Epithelial cell of prostate (primary cell): ENCODE measurements at regions not wholly inside any gene's neighbourhood (a gene's known extent, or its start where the extent isn't known, plus 50 kb on each side); places are given as distances from the start of the nearest gene placed in this dataset.

Source experiments
- DNase-seq: peaks from one replicate; pipeline ENCODE4 v3.0.0-alpha.2; 2011; ENCODE audit warnings: low read depth, low spot score
- H3K27ac ChIP-seq: fragments of 450-650 bp; 2 replicates; pipeline ENCODE4 v1.5.1; 2017; ENCODE audit warnings: mild to moderate bottlenecking

DNA sequence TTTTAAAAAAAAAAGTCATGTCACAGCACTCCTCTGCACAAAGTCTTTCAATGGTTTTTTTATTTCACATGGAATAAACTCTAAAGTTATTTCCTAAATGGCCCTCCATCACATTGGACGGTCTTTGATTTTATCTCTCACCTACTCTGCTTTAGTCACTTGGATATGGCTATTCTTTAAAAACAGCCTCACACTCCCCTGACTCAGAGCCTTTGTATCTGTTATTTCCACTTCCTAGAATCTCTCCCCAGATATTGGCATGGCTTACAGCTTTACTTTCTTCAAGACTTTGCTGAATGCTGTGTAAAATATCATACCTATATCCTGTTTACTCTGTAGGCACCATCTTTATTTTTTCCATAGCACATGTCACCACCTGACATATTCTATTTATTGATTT lies 194.7 kb upstream of the MCHR2 start:
- H3K27ac ChIP-seq = no peak overlapping the region
- no peak for DNase-seq

DNA sequence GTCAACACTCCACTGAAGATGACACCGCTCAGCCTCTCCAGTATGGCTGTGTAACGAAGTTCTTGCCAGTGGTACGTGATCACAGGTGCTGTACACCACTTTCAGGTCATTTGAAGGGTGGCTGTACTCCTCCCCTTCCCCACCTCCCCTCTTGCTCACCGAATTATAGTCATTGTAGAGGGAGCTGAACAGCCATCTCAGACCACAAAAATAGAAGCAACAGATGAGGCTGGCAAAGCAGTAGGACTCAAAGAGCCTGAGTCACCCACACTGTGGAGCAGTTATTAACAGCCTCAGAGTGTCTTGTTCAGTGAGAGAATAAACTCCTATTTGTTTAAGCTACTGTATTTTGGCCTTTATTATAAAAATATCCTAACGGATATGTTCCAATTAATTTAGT lies 192.5 kb upstream of the MCHR2 start:
- no peak overlapping the region for H3K27ac ChIP-seq
- DNase-seq = no peak

DNA sequence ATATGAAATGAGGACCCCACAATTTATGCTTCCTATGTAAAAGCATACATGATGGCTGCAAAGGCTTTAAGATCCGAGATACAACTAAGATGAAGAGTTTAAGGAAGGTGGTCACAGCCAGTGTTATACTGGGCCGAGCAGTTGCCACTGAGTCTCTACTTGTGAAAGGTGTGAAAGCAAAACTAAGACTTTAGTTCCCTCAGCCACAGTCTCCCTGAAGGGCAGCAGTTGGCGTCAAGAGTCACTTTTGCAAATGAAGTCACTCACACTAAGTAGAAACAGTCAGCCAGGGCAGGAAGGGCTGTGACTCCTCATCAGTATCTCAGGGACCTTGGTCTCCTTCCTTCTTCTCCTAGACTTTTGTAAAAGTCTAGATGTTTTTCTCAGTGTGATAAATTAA lies 191.6 kb upstream of the MCHR2 start:
- H3K27ac ChIP-seq = no peak overlapping the region
- no peak for DNase-seq

DNA sequence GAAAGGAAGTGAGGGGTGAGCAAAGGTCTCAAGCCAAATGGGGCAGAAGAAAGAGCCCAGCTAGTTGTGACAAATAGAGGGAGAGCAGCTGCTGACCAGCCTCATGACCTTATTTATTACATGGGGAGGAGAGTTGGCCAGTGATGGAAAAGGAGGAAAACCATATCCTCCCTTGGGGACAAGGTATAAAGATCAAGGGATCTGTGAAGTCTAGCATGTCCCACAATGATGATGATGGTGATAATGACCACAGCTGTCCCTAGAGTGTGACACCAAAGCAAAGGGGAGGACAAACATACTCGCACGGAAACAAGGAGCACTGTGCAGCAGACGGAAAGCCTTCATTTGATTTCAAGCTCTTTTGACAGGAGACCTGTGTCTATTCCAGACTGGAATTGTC lies 190.4 kb upstream of the MCHR2 start:
- H3K27ac ChIP-seq = no peak overlapping the region
- no peak for DNase-seq

DNA sequence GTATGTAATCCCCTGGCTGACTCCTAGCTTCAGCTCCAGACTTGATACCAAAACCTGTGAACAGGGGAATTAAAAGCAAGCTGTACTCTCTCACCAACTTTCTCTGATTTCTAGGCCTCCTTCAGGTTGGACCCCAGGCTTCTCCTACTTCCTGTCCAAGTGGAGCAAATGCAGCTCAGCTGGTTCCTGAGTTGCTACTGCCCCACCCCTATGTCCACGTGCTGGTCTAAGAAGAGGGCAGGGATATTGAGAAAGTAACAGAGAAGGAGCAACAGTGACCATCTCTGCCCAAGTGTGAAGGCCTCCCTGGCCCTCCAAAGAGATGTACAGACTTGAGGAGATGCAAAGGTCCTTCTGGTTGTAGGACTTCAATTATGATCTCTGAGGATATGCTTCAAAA lies 188.3 kb upstream of the MCHR2 start:
- no peak overlapping the region for H3K27ac ChIP-seq
- DNase-seq = no peak

DNA sequence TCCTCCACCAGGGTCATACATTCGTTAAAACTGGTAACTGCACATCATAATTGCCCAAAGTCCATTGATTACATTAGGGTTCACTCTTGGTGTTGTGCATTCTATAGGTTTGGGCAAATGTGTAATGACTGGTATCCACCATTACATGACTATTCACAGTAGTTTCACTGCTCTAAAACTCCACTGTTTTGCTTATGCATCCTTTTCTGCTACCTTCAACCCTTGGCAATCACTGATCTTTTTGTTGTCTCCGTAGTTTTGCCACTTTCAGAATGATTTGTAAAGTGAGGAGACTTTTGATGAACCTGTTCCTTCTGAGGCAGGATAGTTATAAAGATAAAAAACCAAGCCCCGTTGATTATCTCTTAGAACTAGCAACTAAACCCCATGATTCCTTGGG lies 187.3 kb upstream of the MCHR2 start:
- DNase-seq = no peak
- H3K27ac ChIP-seq = no peak overlapping the region

DNA sequence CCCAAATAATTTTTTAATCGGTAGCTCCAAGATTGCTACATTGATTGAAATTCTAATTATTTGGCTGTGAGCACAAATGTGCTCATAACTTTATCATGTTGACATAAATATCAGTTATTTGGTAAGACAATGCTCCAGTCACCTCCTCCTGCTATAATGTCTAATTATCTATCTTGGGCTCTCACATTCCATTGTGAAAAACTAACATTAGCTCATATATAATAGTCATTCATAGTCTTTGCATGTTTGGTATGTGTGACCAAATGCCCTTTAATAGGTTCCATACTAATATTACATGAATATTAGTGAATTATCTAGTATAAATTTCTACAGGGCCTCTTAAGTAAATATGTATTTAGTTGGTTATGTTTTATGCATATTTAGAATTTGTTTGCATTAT lies 185.6 kb upstream of the MCHR2 start:
- no peak for DNase-seq
- no peak overlapping the region for H3K27ac ChIP-seq

DNA sequence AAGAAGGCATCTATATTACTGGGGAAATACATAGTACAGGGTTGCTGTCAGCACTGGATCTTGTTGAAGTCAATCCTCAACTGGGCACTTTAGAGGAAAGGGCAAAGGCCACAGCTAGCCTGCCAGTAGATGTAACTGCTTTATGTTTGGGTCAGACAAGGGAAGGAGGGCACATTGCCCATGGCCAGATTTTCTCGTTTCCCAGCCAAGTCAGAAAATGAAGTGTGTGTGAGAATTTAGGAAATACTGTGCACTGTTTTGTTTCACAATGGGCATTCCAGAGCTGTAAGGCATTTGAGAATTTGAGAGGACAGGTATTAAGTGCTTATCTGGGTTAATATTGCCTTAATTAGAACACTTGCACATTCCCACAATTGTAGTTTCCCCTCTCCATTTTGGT lies 183.9 kb upstream of the MCHR2 start:
- no peak for DNase-seq
- no peak overlapping the region for H3K27ac ChIP-seq

DNA sequence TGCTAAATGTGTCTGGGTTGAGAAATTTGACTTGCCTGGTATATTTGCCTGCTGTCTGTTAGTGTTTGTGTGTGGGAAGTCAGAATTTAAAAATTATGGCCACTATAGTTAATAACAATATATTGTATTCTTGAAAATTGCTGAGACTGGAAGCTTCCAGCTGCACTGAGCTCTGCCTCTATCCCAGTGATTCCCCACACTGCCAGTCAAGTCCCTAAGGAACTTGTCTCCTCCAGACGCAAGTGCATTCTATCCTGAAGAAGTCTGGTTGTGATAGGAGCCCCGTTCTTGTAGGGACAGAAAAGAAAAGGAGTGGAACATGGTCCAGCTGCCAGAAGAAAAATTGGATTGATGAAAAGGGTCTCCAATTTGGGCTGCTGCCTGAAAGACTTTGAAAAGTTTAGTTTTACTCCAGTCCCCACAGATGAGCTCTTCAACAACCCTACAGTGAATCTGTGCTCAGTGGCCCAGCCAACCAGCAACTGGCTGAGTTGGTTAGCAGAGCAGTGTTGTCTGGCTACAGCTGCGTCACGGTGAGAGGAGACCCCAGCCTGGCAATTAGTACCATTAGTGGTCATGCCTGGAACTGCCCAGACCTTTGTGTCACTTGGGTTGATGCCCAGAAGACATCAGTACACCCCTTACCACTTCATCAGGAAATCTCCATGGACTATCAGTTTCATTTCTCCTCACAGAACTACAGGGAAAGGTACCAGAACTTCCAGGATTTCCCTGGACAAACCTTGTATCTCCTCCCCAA lies 183.1 kb upstream of the MCHR2 start:
- no peak for DNase-seq
- H3K27ac ChIP-seq = no peak overlapping the region

DNA sequence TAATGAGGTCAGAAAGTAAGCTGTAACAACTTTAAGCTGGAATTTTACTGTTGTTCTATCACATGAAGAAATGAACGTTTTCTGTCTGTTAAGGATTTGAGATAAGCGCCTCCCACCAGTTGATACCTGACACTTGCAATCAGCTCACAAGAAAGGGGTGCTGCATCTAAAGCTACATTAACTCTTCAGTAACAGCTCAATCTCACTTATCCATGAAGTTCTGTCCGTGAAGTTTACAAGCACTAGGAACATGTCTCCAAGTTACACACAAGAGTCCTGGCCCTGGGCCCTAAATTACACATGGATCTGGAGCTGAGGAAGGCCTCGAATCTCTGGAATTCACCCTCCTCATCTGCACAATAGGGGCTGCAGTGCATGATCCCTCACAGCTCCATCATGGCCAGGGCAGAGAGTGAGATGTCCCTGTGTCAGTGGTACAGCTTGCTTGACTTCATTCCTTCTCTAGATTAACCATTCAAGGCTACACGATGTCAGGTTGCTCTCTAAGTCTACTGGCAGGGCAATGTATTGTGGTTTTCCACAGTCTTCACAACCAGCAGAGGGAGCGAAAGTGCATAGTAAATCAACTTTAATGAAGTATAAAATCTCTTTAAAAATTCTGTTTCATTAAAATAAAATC lies 182.4 kb upstream of the MCHR2 start:
- no peak overlapping the region for H3K27ac ChIP-seq
- DNase-seq = no peak

DNA sequence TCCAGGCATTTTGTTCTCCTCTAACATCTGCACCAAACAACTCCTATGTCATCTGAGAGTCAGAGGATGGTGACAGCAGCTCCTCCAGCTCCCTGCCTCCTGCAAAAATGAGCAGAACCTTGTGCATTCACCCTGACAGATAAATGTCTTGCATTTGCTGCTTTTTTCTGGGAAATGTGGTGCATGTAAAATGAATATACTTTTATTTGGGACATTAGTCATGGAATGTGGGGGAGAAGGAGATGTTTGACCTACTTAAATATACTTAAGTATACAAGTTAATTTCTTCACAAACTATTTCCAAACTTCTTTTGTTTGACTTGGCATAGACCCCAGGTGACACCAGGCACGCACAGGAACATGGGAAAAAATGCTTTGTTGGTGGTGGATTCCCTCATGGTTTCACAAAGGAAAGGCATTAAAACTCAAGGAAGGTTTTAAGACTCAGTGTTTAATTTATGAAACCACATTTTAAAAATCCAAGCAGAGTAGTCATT lies 181.8 kb upstream of the MCHR2 start:
- no peak for DNase-seq
- H3K27ac ChIP-seq = no peak overlapping the region

DNA sequence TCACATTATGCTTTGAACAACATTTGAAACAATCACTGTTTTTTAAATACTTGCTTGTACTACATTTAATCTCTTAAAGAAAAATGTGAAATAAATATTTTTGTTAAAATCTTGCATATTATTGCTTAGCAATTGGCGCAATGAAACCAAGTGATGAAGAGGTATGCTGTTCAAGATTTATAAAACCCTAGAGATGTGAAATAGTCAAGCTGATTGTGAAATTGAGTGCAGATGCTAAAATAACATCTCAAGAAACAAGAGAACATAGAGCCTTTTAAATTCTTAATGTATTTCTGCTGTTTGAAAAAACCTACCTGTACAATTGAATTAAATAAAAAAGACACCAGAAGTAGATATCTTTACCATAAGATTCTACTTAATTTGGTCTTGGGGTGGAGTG lies 179.2 kb upstream of the MCHR2 start:
- no peak overlapping the region for H3K27ac ChIP-seq
- DNase-seq = no peak

DNA sequence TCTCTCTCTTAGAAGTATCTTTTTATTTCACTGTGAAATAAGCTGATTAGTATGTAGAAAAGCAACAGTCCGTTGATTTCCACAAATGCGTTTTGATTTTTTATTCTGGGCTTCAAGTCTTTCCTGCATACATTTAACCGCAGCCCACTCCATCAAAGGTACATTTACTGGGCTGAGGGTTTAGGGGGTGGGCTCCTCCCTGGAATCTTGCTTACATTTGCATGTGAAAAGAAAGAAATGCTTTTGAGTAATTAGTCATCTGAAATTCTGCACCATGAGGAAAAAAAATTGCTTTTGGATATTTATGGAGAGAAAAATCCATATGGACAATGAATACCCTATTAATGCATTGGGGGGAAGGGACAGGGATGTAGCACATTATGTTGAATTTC lies 178.3 kb upstream of the MCHR2 start:
- DNase-seq = no peak
- H3K27ac ChIP-seq = peak overlapping the region; percentile 26

DNA sequence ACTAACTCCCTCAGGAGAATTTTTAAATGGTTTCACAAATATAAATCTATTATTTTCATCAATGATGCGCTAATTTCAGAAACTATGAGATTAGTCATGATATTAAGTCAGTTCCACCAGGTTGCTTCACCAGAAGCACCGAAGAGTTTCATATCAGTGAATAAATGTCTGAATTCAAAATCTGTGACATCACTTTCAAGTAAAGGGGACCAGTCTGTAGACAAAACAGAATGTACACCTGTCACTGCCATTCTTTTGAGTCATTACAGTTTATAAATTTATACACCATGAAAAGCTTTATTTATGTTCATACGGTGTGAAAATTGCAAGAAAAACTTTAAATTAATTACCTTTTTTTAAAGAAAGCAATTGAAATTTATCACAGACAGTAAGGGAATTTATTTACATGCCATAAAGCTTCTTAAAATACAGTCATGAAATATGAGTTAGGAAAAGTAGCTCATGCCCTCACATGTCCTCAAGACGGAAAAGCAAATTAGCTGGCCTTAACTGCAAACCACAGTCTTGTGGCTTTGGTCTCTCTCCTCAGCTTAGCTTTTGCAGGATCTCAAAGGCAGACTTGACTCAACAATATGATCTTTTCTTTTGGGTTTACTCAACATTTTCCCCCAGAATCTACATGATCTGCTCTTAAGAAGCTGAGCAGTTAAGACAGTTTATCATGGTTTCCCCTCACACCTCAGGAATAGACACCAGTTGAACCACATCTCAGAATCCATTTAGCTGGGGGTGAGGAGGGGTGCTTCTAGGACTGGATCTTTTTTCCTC lies 177.7 kb upstream of the MCHR2 start:
- H3K27ac ChIP-seq = peak overlapping the region; percentile 26
- peak; percentile 45 for DNase-seq

DNA sequence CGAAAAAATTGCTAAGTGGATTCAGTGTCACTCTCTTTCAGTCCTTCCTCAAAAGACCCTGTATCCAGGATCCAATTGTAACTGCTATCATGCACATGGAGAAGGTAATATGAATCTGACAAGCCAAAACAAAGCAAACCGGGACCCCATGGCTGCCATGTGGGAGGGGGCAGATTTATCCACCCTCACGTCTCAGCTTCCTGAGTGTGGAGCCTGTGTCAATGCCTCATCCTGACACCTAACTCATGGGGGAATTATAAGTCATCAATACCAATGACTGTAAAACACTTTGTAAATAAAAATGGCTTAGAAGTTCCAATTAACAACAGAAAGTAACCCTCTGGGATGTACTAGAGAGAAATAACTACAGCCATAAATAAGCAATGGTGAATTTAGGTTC lies 174.1 kb upstream of the MCHR2 start:
- DNase-seq = no peak
- no peak overlapping the region for H3K27ac ChIP-seq

DNA sequence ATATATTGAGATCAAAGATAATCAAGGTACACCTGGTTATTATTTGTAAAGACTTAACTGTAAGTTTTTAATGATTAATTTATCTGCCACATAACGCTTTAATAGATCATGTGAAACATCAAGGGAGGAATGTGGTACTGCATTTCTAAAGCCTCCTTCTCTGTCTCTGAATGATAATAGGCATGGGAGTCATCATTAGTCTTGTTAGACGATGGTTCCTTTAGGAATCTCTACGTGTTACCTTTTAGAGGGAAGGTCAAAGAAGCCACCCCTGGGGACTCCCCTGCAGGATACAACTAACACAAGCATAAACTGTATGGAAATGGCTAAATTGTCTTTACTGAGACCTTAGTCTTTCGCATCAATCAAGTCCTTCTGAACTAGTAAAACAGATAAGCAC lies 173.6 kb upstream of the MCHR2 start:
- no peak for DNase-seq
- H3K27ac ChIP-seq = no peak overlapping the region

DNA sequence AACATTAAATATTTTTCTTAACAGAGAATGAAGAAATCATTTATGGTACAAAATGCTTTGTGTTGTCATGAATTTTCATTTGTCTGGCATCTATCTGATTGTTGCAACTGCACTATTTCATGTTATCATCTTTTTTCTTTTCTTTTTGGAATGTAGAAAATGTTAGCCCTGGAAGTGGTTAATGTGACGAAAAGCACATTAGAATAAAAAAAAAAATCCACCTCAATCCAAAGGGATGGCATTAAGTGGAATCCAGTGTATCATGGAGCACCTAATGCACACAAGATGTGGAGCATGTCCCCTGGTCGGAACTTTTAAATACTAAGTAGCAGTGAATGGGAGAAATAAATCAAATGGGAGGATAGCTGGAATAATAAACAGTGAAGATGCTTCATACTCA lies 172.9 kb upstream of the MCHR2 start:
- DNase-seq = no peak
- no peak overlapping the region for H3K27ac ChIP-seq

DNA sequence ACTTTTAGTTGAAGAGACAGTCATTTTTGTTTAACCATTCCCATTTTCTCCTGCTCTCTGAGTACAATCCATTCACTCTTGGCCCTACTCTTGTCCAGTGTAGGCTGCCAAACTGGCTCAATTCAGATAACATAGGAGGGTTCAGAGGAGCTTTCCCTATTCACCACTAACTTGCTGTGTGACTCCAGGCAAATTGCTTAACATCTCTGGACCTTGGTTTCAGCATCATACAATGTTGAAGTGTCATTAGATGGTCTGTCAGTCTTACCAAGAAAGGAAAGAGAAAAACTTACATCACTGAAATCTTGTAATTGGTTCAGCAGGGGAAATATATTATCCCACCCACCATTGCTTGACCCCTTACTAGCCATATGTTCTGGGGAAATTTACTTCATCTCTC lies 171.4 kb upstream of the MCHR2 start:
- no peak for DNase-seq
- H3K27ac ChIP-seq = no peak overlapping the region

DNA sequence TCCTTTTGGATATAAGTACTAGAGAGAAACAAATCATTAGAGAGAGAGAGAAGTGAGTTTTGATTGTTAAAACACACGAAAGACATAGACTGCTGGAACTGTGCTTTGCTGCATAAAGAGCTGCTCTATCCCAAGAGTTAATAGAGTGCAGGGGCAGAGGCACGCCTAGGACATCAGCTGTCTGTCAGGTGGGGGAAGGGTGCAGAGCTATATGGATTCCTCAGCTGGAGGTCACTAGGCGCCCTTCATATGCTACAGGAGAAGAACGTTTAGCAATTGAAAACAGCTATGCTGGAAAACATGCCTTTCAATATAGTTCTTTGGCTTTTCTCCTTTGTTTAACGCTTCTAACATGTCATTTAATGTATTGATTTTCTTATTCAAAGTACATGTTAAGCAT lies 169.0 kb upstream of the MCHR2 start:
- no peak overlapping the region for H3K27ac ChIP-seq

DNA sequence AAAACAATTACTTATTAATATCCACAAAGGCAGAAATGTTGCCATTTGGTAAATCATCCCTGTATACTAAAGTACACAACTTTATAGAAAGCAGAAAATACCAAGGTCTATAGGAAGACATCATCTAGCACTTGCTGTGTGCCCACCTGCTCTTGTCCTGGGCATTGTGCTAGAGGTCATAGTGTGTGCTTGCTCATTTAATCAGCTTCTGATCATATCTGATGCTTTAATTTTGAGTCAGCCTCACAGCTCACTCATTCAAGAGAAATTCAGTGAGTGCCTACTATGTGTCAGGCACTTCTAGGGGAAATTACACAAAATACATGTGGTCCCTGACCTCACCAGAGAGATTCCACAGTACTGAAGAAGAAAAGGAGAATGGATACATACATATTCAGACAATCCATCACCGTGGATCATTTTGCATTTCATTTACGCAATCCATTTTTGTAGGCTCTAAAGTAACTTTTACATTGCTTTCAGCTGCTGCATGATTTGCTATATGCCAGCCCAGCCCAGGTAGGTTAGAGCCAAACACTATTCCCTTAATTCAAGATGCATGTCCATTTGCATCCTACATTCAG lies 167.9 kb upstream of the MCHR2 start:
- DNase-seq = no peak
- no peak overlapping the region for H3K27ac ChIP-seq

More for the DNA sequence above, 169.0 kb upstream of the MCHR2 start:
- no peak for DNase-seq

DNA sequence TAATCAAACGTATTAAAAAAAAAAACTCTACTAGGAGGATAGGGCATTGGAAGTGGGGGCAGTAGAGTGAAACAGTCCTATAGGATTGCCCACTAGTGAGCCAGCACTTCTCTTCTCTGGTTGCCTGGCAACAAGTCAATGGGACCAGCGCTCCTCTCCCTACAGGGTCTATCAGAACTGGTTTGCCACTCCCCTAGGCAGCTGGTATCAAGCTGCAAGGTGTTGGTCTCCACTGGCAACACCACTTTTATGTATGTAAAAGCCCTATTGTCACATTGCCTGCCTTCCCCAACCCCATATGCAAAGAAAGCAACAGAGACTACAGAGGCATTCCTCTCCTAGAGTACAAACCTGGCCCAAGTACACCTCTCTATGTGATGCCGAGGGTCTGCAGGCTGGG lies 166.9 kb upstream of the MCHR2 start:
- no peak overlapping the region for H3K27ac ChIP-seq
- no peak for DNase-seq
